ENCODE measurements at regions not wholly inside any gene's neighbourhood (a gene's known extent, or its start where the extent isn't known, plus 50 kb on each side); places are given as distances from the start of the nearest gene placed in this dataset.

GRCh38 chr15:91424001-91424400 is 323.9 kb downstream of the SV2B start (continued):
- TF ChIP-seq ZNF462 (CRISPR knock-in tag; IDR thresholded peaks at IDR 0.05), result no peak
- TF ChIP-seq EZH2 (IDR thresholded peaks at IDR 0.05; ENCODE audit: low read depth, unreplicated experiment), result no peak
- no peak for TF ChIP-seq CTCF (conservative IDR thresholded peaks at IDR 0.05; ENCODE audit: low read depth in 2 of 2)
- no peak for TF ChIP-seq STAT1 (IDR thresholded peaks at IDR 0.05; ENCODE audit: unreplicated experiment)
- no peak for TF ChIP-seq EZH2phosphoT487 (IDR thresholded peaks at IDR 0.05; ENCODE audit: unreplicated experiment)
- TF ChIP-seq ETS1 (IDR thresholded peaks at IDR 0.05), result no peak
- no peak for TF ChIP-seq JUNB (IDR thresholded peaks at IDR 0.05; ENCODE audit: unreplicated experiment)

GRCh38 chr15:91426412-91426811 is 326.4 kb downstream of the SV2B start:
- no peak for ATAC-seq
- no peak for DNase-seq (ENCODE audit: low spot score)
- H3K36me3 Mint-ChIP-seq (ENCODE audit: low read depth), result no peaks in the 10 kb centered on the region
- TF ChIP-seq JUNB (IDR thresholded peaks at IDR 0.05; ENCODE audit: unreplicated experiment) (no peak), ZNF114 (CRISPR knock-in tag; IDR thresholded peaks at IDR 0.05) (no peak), CTCF (conservative IDR thresholded peaks at IDR 0.05; ENCODE audit: low read depth in 2 of 2) (no peak), ETS1 (IDR thresholded peaks at IDR 0.05) (no peak)

More at GRCh38 chr15:91426412-91426811, 326.4 kb downstream of the SV2B start:
- H3K27ac ChIP-seq (ENCODE audit: low read depth), result no peak overlapping the region
- no peaks in the 10 kb centered on the region for H3K9me3 Mint-ChIP-seq
- no peaks in the 10 kb centered on the region for H3K27me3 ChIP-seq (ENCODE audit: insufficient read depth)
- no peaks in the 10 kb centered on the region for H3F3A ChIP-seq (replicated peaks; ENCODE audit: low read depth)
- H3K27ac Mint-ChIP-seq, result no peak overlapping the region
- no peaks in the 10 kb centered on the region for H3K79me2 ChIP-seq (replicated peaks; ENCODE audit: insufficient read depth)
- H3K27me3 Mint-ChIP-seq (ENCODE audit: insufficient read depth, low read depth, poor library complexity), result no peaks in the 10 kb centered on the region
- H3K4me1 Mint-ChIP-seq, result peaks cover 16% of the 10 kb centered on the region
- H3K4me3 Mint-ChIP-seq, result no peak overlapping the region
- no peaks in the 10 kb centered on the region for H4K20me1 ChIP-seq (replicated peaks; ENCODE audit: insufficient read depth)
- no peaks in the 10 kb centered on the region for H3K36me3 ChIP-seq (ENCODE audit: insufficient read depth)
- no peak overlapping the region for H3K4me3 ChIP-seq
- peaks cover 14% of the 10 kb centered on the region; the same call in 1 of the 2 replicates for H3K9me2 ChIP-seq (ENCODE audit: insufficient read depth)
- no peak overlapping the region for H2AFZ ChIP-seq
- H3K4me2 ChIP-seq, result no peak overlapping the region
- no peaks in the 10 kb centered on the region for H3K4me1 ChIP-seq (ENCODE audit: insufficient read depth)
